Coronary artery (tissue), 2 donors: ENCODE measurements at regions not wholly inside any gene's neighbourhood (a gene's known extent, or its start where the extent isn't known, plus 50 kb on each side); places are given as distances from the start of the nearest gene placed in this dataset.

Experiments used
- DNase-seq: peaks from one replicate; pipeline ENCODE4 v3.0.0-alpha.2; 2017; ENCODE audit warnings: low spot score
- H3K27ac ChIP-seq, 2 donors: fragments of 200-600 bp; sonication (generic); one replicate each; pipeline ENCODE4 v1.5.1; 2016 to 2019
- H3K4me3 ChIP-seq: fragments of 200-600 bp; sonication (generic); 2 replicates; pipeline ENCODE4 v1.5.1; 2016; ENCODE audit warnings: mild to moderate bottlenecking, moderate library complexity
- TF ChIP-seq, protein P1 (sequence below): fragments of 200-600 bp; sonication (generic); IDR thresholded peaks from one replicate; pipeline ENCODE4 v1.5.1; 2019; ENCODE audit warnings: antibody characterized with exemption

DNA sequence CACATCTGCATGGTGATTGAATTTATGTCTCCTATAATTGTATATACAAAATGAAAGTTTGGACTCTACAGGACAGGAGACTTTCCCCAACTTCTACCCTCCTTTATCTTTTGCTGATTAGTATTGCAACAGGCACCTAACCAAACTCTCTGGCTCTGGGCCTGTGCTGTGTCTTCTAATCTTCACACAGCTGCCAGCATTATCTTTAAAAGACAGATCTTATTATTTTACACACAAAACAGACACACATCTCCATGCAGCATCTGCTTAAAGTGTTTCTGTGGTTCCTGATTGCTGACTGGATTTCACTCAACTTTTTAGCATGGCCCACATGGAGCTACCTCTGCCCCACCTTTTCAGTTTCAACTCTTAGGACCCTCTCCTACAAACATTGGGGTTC lies 154.9 kb upstream of the PELI2 start:
- Histone ChIP-seq H3K27ac (no peak overlapping the region), H3K4me3 (no peak overlapping the region)
- TF ChIP-seq, protein P1, sequence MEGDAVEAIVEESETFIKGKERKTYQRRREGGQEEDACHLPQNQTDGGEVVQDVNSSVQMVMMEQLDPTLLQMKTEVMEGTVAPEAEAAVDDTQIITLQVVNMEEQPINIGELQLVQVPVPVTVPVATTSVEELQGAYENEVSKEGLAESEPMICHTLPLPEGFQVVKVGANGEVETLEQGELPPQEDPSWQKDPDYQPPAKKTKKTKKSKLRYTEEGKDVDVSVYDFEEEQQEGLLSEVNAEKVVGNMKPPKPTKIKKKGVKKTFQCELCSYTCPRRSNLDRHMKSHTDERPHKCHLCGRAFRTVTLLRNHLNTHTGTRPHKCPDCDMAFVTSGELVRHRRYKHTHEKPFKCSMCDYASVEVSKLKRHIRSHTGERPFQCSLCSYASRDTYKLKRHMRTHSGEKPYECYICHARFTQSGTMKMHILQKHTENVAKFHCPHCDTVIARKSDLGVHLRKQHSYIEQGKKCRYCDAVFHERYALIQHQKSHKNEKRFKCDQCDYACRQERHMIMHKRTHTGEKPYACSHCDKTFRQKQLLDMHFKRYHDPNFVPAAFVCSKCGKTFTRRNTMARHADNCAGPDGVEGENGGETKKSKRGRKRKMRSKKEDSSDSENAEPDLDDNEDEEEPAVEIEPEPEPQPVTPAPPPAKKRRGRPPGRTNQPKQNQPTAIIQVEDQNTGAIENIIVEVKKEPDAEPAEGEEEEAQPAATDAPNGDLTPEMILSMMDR = no peak
- DNase-seq = no peak

DNA sequence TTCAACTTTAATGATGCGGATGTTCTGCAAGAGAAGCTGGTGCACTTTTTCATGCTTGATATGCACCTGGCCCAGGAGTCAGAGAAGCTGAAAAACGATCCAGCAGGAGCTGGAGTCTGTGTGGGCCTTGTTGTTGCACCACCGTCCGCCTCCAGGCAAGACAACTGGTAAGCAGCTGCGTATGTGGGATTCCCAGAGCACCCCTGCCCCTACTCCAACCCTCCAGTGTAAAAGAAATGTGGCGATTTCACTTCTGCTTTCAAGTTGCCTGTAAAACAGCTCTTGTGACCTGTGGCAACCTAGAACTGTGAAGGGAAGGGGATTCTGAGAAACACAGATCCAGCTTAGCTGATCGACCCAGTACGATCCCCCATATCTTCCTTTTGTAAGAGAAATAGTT lies 154.1 kb upstream of the PELI2 start:
- Histone ChIP-seq H3K4me3 (no peak overlapping the region), H3K27ac (no peak overlapping the region)
- TF ChIP-seq, protein P1 = no peak
- no peak for DNase-seq

DNA sequence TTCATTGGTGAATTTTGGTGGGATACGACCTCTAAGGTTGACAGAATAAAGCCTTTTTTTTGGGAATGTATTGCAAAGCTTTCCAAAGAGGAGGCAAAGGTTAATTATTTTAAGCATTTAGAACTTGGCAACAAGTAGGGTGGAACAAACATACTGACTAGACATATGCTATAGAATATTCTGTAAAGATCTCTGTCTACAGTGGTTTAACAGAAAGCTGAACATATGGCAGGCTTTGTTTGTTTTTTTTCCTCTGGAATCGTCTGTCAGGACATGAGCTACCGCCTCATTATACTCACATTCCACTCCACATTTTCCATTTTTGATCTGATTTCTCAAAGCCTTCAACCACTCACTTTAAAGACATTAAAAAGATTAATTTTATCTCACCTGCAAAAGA lies 153.4 kb upstream of the PELI2 start:
- TF ChIP-seq, protein P1 = no peak

DNA sequence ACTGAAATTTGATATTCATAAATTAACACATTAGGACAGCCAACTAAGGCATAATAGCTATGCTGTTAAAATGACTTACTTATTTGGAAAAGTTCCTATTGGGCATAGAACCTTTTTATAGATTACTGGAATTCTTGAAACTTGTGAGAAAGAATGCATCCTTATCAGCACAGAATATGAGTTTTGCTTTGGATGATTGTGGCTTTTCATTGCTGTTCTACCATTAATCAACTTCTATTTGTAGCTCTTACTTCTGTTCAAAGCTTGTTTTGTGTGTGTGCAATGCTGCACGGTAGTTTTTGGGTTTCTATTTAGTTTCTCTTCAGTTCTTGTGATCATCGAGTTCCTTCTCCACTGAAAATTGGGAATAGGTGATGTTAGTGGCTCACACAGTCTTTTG lies 152.4 kb upstream of the PELI2 start:
- H3K4me3 ChIP-seq = no peak overlapping the region
- no peak for DNase-seq
- TF ChIP-seq, protein P1 = no peak
- no peak overlapping the region for H3K27ac ChIP-seq

More for the DNA sequence above, 153.4 kb upstream of the PELI2 start:
- Histone ChIP-seq H3K4me3 (no peak overlapping the region), H3K27ac (no peak overlapping the region)
- DNase-seq = no peak

DNA sequence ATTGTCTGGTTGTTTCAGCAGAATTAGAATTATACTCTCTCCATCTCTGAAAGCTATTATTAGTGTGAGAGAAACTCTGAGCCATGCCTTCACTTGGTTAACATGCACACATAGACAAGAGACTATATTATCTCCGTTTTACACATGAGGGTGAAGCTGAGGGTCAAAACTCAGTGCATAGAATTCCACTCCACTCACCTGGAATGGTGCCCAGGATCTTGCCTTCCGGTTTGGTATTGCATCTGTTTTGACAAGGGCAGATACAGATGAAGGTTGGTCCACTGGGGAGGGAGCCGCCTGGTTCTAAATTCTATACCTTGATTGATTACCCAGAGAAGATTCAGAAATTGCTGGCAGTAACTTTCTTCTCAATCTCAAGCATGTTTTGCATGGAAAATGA lies 149.5 kb upstream of the PELI2 start:
- DNase-seq = no peak
- TF ChIP-seq, protein P1 = no peak
- Histone ChIP-seq H3K4me3 (no peak overlapping the region), H3K27ac (no peak overlapping the region)

DNA sequence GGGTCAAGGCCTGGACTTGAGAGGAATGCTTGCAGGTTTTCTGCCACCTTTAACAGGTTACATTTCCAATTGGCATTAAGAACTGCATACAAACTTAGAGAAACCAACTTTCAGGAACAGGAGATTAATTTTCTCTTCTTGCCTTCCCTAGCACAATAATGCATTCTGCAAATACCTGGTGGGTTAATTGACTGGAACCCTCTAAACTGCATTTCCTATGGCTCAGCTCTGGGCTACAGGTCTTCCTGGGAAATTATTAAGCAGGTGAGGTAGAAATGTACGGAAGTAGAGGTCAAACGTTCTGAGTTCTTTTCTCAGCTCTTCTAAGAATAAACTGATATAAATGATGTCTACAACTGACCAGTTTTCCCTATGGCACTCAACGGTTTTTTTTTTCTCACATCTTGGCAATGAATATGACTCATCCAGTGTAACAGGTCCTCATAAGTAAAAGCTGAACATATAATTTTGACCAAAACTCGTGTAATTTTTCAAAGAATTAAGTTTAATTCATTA lies 144.9 kb upstream of the PELI2 start:
- TF ChIP-seq, protein P1 = no peak
- DNase-seq = no peak
- Histone ChIP-seq H3K27ac (no peak overlapping the region), H3K4me3 (no peak overlapping the region)

DNA sequence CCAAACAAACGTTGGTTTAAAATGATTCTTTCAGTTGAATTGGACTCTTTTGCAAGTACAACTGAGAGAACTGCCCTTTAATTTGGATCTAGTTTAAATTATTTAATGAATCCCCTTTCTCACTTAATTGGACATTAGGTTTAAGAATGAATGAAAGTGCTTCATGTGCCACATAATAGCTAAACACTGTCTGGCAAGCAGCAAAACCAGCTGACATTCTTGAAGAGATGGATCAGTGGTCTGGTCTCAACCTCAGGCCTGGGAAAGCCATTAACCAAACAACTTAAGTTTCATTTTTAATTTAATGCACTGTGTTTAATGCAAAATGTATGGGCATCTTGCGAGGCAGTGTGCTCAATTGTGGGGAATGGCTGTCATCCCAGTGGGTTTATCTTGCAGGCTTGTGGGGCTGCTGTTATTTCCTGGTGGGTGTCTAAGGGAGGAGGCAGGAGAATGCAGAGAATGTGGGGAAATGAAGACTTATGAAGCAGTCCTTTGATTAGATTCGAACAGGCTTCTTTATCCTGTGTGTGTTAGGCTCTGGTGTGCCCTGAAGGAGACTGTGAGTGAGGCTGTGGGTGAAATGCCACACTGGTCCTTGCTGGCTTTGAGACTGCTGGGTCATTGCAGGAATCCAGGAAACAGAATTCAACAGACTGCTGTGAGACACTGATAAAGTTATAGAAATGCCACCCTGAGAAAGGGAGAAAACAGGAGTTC lies 144.1 kb upstream of the PELI2 start:
- no peak overlapping the region for H3K27ac ChIP-seq
- DNase-seq = no peak
- TF ChIP-seq, protein P1 = no peak
- H3K4me3 ChIP-seq = no peak overlapping the region
